Esophagus muscularis mucosa (tissue), 3 donors: ENCODE measurements at regions not wholly inside any gene's neighbourhood (a gene's known extent, or its start where the extent isn't known, plus 50 kb on each side); places are given as distances from the start of the nearest gene placed in this dataset.

Source experiments
- EP300 ChIP-seq: sonication (generic); formaldehyde crosslinking; IDR thresholded peaks from one replicate; pipeline ENCODE4 v1.6.1; 2017; ENCODE audit warnings: antibody characterized with exemption
- POLR2A ChIP-seq: fragments of 450-650 bp; IDR thresholded peaks from one replicate; pipeline ENCODE4 v1.6.1; 2017; ENCODE audit warnings: antibody characterized with exemption, moderate library complexity, mild to moderate bottlenecking, low read depth
- POLR2AphosphoS5 ChIP-seq, 2 donors: sonication (generic); formaldehyde crosslinking; IDR thresholded peaks; one replicate each; pipeline ENCODE4 v1.6.1; 2017; ENCODE audit warnings: antibody characterized with exemption in 2 of 2

- TF ChIP-seq POLR2A (no peak), EP300 (no peak), POLR2AphosphoS5 (IDR thresholded peaks at IDR 0.05) (no peak)
These were observed 95.8 kb upstream of the DPP10 start for GRCh38 chr2:114346658-114347057.
